H1 (cell line): ENCODE measurements at regions not wholly inside any gene's neighbourhood (a gene's known extent, or its start where the extent isn't known, plus 50 kb on each side); places are given as distances from the start of the nearest gene placed in this dataset.

Experiments used
- CTCF ChIA-PET: fragments of 300-600 bp; sonication (Branson Sonifier 250); formaldehyde crosslinking; loops from one replicate; lab custom pipeline; 2021; ENCODE audit not compliant: partially characterized antibody; lab: Charles Lee
- POLR2A ChIA-PET: fragments of 300-600 bp; sonication (Branson Sonifier 250); formaldehyde crosslinking; loops from one replicate; lab custom pipeline; 2021; ENCODE audit warnings: inconsistent platforms; ENCODE audit not compliant: partially characterized antibody; lab: Charles Lee
- DNase-seq, 2 experiments: peaks; one replicate each; pipeline versions ENCODE4 v3.0.0 to v3.0.0-alpha.2; 2010 to 2022; ENCODE audit warnings: low spot score in 2 of 2, low read depth in 1 of 2, mixed read lengths in 1 of 2
- FAIRE-seq: peaks from 2 replicates; lab custom pipeline; 2011; peaks lifted over from hg19 to GRCh38; lab: Jason Lieb, UNC
- H2AFZ ChIP-seq: 2 replicates; pipeline ENCODE4 v1.8.1; 2012; ENCODE audit warnings: low read length, inconsistent platforms
- H2AK5ac ChIP-seq: 2 replicates; pipeline ENCODE4 v1.6.1; 2013; ENCODE audit warnings: low read depth, low read length
- H2BK120ac ChIP-seq: replicated peaks from 2 replicates; pipeline ENCODE3; 2013; ENCODE audit warnings: low read depth, low read length, inconsistent platforms
- H2BK12ac ChIP-seq: 2 replicates; pipeline ENCODE4 v1.6.1; 2013; ENCODE audit warnings: low read depth, low read length
- H2BK15ac ChIP-seq: 2 replicates; pipeline ENCODE4 v1.6.1; 2013; ENCODE audit warnings: low read length
- H2BK20ac ChIP-seq: 2 replicates; pipeline ENCODE4 v1.6.1; 2013; ENCODE audit warnings: low read length
- H2BK5ac ChIP-seq: 2 replicates; pipeline ENCODE4 v1.6.1; 2013; ENCODE audit warnings: low read depth, low read length
- H3K14ac ChIP-seq: 2 replicates; pipeline ENCODE4 v1.6.1; 2013; ENCODE audit warnings: inconsistent platforms; ENCODE audit not compliant: insufficient read length
- H3K18ac ChIP-seq: 2 replicates; pipeline ENCODE4 v1.6.1; 2013; ENCODE audit warnings: low read length; ENCODE audit errors: extremely low read depth
- H3K23ac ChIP-seq: 2 replicates; pipeline ENCODE4 v1.6.1; 2013; ENCODE audit warnings: inconsistent platforms; ENCODE audit not compliant: insufficient read length
- H3K23me2 ChIP-seq: 2 replicates; pipeline ENCODE4 v1.6.1; 2013; ENCODE audit warnings: low read depth, low read length
- H3K27ac ChIP-seq: 2 replicates; pipeline ENCODE4 v1.6.1; 2011; ENCODE audit warnings: low read depth, low read length, inconsistent platforms
- H3K27me3 ChIP-seq, 4 experiments: replicated peaks in 1 of 4; 1 replicate in 1 of 4; 2 replicates in 3 of 4; pipeline versions ENCODE4 v1.6.1 to v1.8.1; 2011 to 2013; ENCODE audit warnings: low read length in 3 of 4, mild to moderate bottlenecking in 3 of 4, inconsistent platforms in 2 of 4, mixed read lengths in 2 of 4, moderate library complexity in 1 of 4; ENCODE audit not compliant: control insufficient read depth in 3 of 4, insufficient read depth in 3 of 4; ENCODE audit errors: extremely low read depth in 1 of 4
- H3K36me3 ChIP-seq, 4 experiments: 2 replicates each; pipeline versions ENCODE4 v1.6.1 to v1.8.1; 2011 to 2013; ENCODE audit warnings: mild to moderate bottlenecking in 4 of 4, low read length in 3 of 4, moderate library complexity in 2 of 4, control low read depth in 1 of 4, inconsistent platforms in 1 of 4; ENCODE audit not compliant: insufficient read depth in 4 of 4, control insufficient read depth in 2 of 4
- H3K4ac ChIP-seq: replicated peaks from 2 replicates; pipeline ENCODE3; 2013; ENCODE audit warnings: low read length, low read depth, mixed read lengths, inconsistent platforms; ENCODE audit not compliant: insufficient read length
- H3K4me1 ChIP-seq, 4 experiments: replicated peaks in 1 of 4; 1 replicate in 1 of 4; 2 replicates in 3 of 4; pipeline versions ENCODE4 v1.6.1 to v1.8.1; 2011 to 2013; ENCODE audit warnings: low read length in 3 of 4, inconsistent platforms in 2 of 4, mixed read lengths in 1 of 4; ENCODE audit not compliant: insufficient read depth in 4 of 4, control insufficient read depth in 3 of 4
- H3K4me2 ChIP-seq, 2 experiments: 2 replicates each; pipeline versions ENCODE4 v1.6.1 to v1.8.1; 2011 to 2013; ENCODE audit warnings: low read depth in 2 of 2, low read length in 2 of 2, control low read depth in 1 of 2, inconsistent platforms in 1 of 2, mild to moderate bottlenecking in 1 of 2; ENCODE audit not compliant: insufficient read depth in 1 of 2
- H3K4me3 ChIP-seq, 4 experiments: fragments of 200-600, 300-600 bp in 1 of 4; sonication (generic), shearing (Covaris generic), sonication (Bioruptor Twin) in 1 of 4; 2 replicates each; pipeline versions ENCODE4 v1.5.1 to v1.8.1; 2011 to 2016; ENCODE audit warnings: low read length in 4 of 4, low read depth in 3 of 4, control low read depth in 2 of 4, inconsistent platforms in 2 of 4, mild to moderate bottlenecking in 2 of 4, mixed read lengths in 1 of 4, moderate library complexity in 1 of 4; ENCODE audit not compliant: insufficient read depth in 2 of 4; ENCODE audit errors: extremely low read depth in 1 of 4
- H3K56ac ChIP-seq: replicated peaks from 2 replicates; pipeline ENCODE3; 2013; ENCODE audit warnings: low read depth, mild to moderate bottlenecking, mixed read lengths, low read length, inconsistent platforms; ENCODE audit not compliant: insufficient read length
- H3K79me1 ChIP-seq: 2 replicates; pipeline ENCODE4 v1.6.1; 2013; ENCODE audit warnings: low read depth, low read length, control low read depth
- H3K79me2 ChIP-seq, 2 experiments: 2 replicates each; pipeline versions ENCODE4 v1.6.1 to v1.8.1; 2012 to 2013; ENCODE audit warnings: low read length in 2 of 2, mild to moderate bottlenecking in 2 of 2, inconsistent platforms in 1 of 2; ENCODE audit not compliant: insufficient read depth in 2 of 2, control insufficient read depth in 1 of 2
- H3K9ac ChIP-seq, 4 experiments: replicated peaks in 1 of 4; 1 replicate in 1 of 4; 2 replicates in 3 of 4; pipeline versions ENCODE4 v1.6.1 to v1.8.1; 2011 to 2013; ENCODE audit warnings: low read depth in 3 of 4, low read length in 3 of 4, control low read depth in 2 of 4, mild to moderate bottlenecking in 2 of 4, moderate library complexity in 2 of 4, inconsistent platforms in 1 of 4; ENCODE audit errors: extremely low read depth in 1 of 4
- H3K9me3 ChIP-seq, 2 experiments: 2 replicates each; pipeline versions ENCODE4 v1.6.1 to v1.8.1; 2012 to 2013; ENCODE audit warnings: mild to moderate bottlenecking in 2 of 2, moderate library complexity in 2 of 2, control low read depth in 1 of 2, inconsistent platforms in 1 of 2, low read depth in 1 of 2, low read length in 1 of 2, mixed read lengths in 1 of 2; ENCODE audit not compliant: insufficient read depth in 2 of 2
- H4K20me1 ChIP-seq, 2 experiments: replicated peaks in 1 of 2; 2 replicates each; pipeline versions ENCODE3 to v1.8.1; 2011 to 2013; ENCODE audit warnings: inconsistent platforms in 2 of 2, low read length in 2 of 2, mild to moderate bottlenecking in 1 of 2; ENCODE audit not compliant: insufficient read depth in 2 of 2, control insufficient read depth in 1 of 2
- H4K5ac ChIP-seq: 2 replicates; pipeline ENCODE4 v1.6.1; 2013; ENCODE audit warnings: low read length, low read depth, mixed read lengths, inconsistent platforms; ENCODE audit not compliant: insufficient read length
- H4K8ac ChIP-seq: 2 replicates; pipeline ENCODE4 v1.8.0; 2013; ENCODE audit warnings: mild to moderate bottlenecking, moderate library complexity, low read length, inconsistent platforms; ENCODE audit not compliant: insufficient read depth; ENCODE audit errors: extremely low read depth
- H4K91ac ChIP-seq: replicated peaks from 2 replicates; pipeline ENCODE3; 2013; ENCODE audit warnings: low read length, mixed read lengths, inconsistent platforms; ENCODE audit not compliant: insufficient read length
- CHD1 ChIP-seq: IDR thresholded peaks from 2 replicates; pipeline ENCODE4 v1.6.1; 2012; ENCODE audit warnings: low read depth, low read length, improper control_type of control experiment
- E2F6 ChIP-seq: IDR thresholded peaks from 2 replicates; pipeline ENCODE4 v1.6.1; 2012; ENCODE audit warnings: inconsistent platforms
- EP300 ChIP-seq, 2 experiments: IDR thresholded peaks; 1 replicate in 1 of 2; 2 replicates in 1 of 2; pipeline ENCODE4 v1.6.1; 2011 to 2012; ENCODE audit warnings: low read depth in 2 of 2, low read length in 2 of 2, mild to moderate bottlenecking in 2 of 2, borderline replicate concordance in 1 of 2, inconsistent platforms in 1 of 2, moderate library complexity in 1 of 2
- HDAC6 ChIP-seq: IDR thresholded peaks from one replicate; pipeline ENCODE4 v1.7.1; 2012; ENCODE audit warnings: low read depth, mild to moderate bottlenecking, inconsistent platforms, low read length, moderate library complexity
- JUN ChIP-seq: IDR thresholded peaks from 2 replicates; pipeline ENCODE4 v1.6.1; 2011; ENCODE audit warnings: low read depth, mild to moderate bottlenecking, improper control_type of control experiment, low read length
- MAFK ChIP-seq: IDR thresholded peaks from 2 replicates; pipeline ENCODE4 v1.6.1; 2012; ENCODE audit warnings: low read depth, mild to moderate bottlenecking, improper control_type of control experiment, low read length
- MAX ChIP-seq: IDR thresholded peaks from 2 replicates; pipeline ENCODE4 v1.6.1; 2012; ENCODE audit warnings: inconsistent platforms
- PHF8 ChIP-seq: fragments of 200-600 bp; sonication (generic); conservative IDR thresholded peaks from 2 replicates; pipeline ENCODE4 v1.7.1; 2012; ENCODE audit warnings: low read depth, mild to moderate bottlenecking, inconsistent platforms, low read length, moderate library complexity
- RFX5 ChIP-seq: IDR thresholded peaks from 2 replicates; pipeline ENCODE4 v1.6.1; 2011; ENCODE audit warnings: low read depth, low read length, improper control_type of control experiment, borderline replicate concordance
- RNF2 ChIP-seq: fragments of 200-900, 300-1000 bp; sonication (generic); IDR thresholded peaks from 2 replicates; pipeline ENCODE4 v1.7.1; 2016; ENCODE audit warnings: borderline replicate concordance, low read depth, mild to moderate bottlenecking, antibody characterized with exemption, low read length; ENCODE audit not compliant: poor library complexity, severe bottlenecking; ENCODE audit errors: missing control alignments
- SAP30 ChIP-seq: fragments of 300-600 bp; sonication (generic); IDR thresholded peaks from 2 replicates; pipeline ENCODE4 v1.7.1; 2012; ENCODE audit warnings: low read length, moderate library complexity, mild to moderate bottlenecking, inconsistent platforms; ENCODE audit not compliant: insufficient read depth, insufficient replicate concordance
- YY1 ChIP-seq: IDR thresholded peaks from 2 replicates; pipeline ENCODE4 v1.6.1; 2011; ENCODE audit warnings: low read depth, mild to moderate bottlenecking, low read length

GRCh38 chr7:113548561-113548960, 370.2 kb downstream of the PPP1R3A start:
- POLR2A ChIA-PET = no interaction called here
- Histone ChIP-seq H2AFZ (no peak overlapping the region), H4K5ac (no peak overlapping the region), H3K79me2 (no peaks in the 10 kb centered on the region), H3K27ac (no peak overlapping the region), H3K36me3 (no peaks in the 10 kb centered on the region), H3K4ac (no peak overlapping the region), H4K20me1 (no peaks in the 10 kb centered on the region), H2BK120ac (no peak overlapping the region), H2BK5ac (no peak overlapping the region), H2BK12ac (no peak overlapping the region), H3K56ac (no peak overlapping the region), H2AK5ac (no peak overlapping the region), H3K9me3 (peaks cover 18 to 44% of the 10 kb centered on the region in 2 experiments; a peak in 3 of 4 replicates), H3K9ac (no peak overlapping the region), H3K18ac (no peak overlapping the region), H3K27me3 (no peaks in the 10 kb centered on the region), H3K23me2 (no peaks in the 10 kb centered on the region), H3K4me1 (no peaks in the 10 kb centered on the region), H3K79me1 (no peaks in the 10 kb centered on the region), H3K4me2 (no peak overlapping the region), H2BK20ac (no peak overlapping the region), H3K4me3 (no peak overlapping the region), H3K23ac (no peak overlapping the region), H4K8ac (no peak overlapping the region), H4K91ac (no peak overlapping the region), H2BK15ac (no peak overlapping the region), H3K14ac (no peak overlapping the region)
- DNase-seq (no peak), FAIRE-seq (no peak)
- CTCF ChIA-PET = no interaction called here
- no peak for TF ChIP-seq CHD1
- TF ChIP-seq MAFK = no peak
- no peak for TF ChIP-seq PHF8
- no peak for TF ChIP-seq SAP30
- TF ChIP-seq RFX5 = no peak
- TF ChIP-seq EP300 (IDR thresholded peaks at IDR 0.05; ENCODE audit: borderline replicate concordance in 1 of 2, low read depth in 2 of 2, low read length in 2 of 2) = no peak
- TF ChIP-seq JUN = no peak
- TF ChIP-seq E2F6 = no peak
- no peak for TF ChIP-seq RNF2
- no peak for TF ChIP-seq YY1
- no peak for TF ChIP-seq MAX
- TF ChIP-seq HDAC6 = no peak
